Cardiac fibroblast (primary cell): ENCODE measurements at regions not wholly inside any gene's neighbourhood (a gene's known extent, or its start where the extent isn't known, plus 50 kb on each side); places are given as distances from the start of the nearest gene placed in this dataset.
A peak's percentile ranks its signal among the peaks of the same experiment; 100 is the strongest.

Experiments used
- DNase-seq, 2 donors: peaks; one replicate each; pipeline versions ENCODE4 v3.0.0 to v3.0.0-alpha.2; 2010; ENCODE audit warnings: low read depth in 2 of 2
- H3K4me3 ChIP-seq, 2 donors: replicated peaks in 1 of 2; 1 replicate in 1 of 2; 2 replicates in 1 of 2; pipeline ENCODE4 v1.5.1; 2011; ENCODE audit warnings: low read depth in 2 of 2, low read length in 2 of 2, mild to moderate bottlenecking in 2 of 2, moderate library complexity in 1 of 2
- CTCF ChIP-seq: IDR thresholded peaks from one replicate; pipeline ENCODE4 v1.5.1; 2011; ENCODE audit warnings: low read depth, mild to moderate bottlenecking, low read length, inconsistent platforms

- TF ChIP-seq CTCF, result no peak
- no peak for DNase-seq
- no peak overlapping the region for H3K4me3 ChIP-seq
Observed at GRCh38 chr18:56312551-56313335, 325.6 kb downstream of the TXNL1 start.

DNA sequence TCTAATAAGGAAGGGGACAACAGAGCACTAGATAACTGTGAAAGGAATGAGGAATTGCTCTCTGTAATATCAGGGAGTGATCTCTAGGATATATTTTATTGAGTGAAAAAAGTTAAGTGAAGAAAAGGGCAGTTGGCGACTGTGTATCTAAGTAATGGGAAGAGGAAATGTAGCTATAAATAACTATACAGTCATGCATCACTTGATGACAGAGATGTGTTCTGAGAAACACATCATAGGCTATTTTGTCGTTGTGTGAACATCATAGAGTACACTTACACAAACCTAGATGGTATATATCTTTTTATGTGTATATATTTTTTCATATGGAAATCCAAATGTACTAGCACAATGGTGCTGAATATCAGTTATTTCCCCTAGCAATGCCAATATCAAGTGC lies 329.3 kb downstream of the TXNL1 start:
- H3K4me3 ChIP-seq, result no peak overlapping the region
- peak in 1 of 2 donors; percentile 18 for DNase-seq
- TF ChIP-seq CTCF, result no peak

DNA sequence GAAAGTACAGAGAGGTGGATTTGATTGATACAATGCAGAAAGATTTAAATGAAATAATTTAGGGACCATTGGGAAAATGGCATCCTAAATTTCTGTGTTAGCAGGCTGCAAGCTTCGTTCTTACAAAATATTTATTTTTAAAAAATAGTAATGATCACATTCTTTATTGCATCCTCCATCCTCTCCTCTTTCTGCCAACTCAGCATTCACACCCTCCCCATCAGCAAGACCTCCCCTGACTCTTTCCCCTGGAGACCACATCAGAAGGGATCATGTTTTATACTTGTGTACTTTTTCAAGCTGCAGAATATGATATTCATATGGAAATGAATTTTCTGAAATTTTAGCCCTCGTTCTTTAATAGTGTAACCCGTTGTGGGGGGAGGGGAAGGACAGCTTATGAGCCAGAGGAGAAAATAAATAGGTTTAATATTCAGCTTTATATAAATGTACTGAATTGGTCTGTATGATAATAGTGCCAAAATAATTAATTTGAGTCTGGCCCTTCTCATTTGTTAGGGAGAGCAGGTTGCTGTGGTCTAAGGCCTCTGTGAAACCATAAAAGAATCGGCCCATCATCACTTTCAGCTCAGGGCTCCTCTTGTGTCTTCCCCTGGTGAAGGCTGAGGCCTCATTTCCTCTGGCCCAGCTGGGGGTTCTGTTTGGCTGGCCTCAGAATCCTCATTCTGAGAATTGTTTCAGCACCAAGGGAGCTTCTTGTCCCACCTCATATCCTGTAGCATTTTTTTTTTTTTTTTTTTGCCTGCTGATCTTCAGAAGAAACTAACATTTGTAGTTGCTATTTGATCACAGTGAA lies 330.8 kb downstream of the TXNL1 start:
- no peak for DNase-seq
- no peak for TF ChIP-seq CTCF
- H3K4me3 ChIP-seq, result no peak overlapping the region

GRCh38 chr18:56306797-56307196 lies 331.6 kb downstream of the TXNL1 start:
- TF ChIP-seq CTCF, result no peak
- H3K4me3 ChIP-seq, result no peak overlapping the region
- no peak for DNase-seq

DNA sequence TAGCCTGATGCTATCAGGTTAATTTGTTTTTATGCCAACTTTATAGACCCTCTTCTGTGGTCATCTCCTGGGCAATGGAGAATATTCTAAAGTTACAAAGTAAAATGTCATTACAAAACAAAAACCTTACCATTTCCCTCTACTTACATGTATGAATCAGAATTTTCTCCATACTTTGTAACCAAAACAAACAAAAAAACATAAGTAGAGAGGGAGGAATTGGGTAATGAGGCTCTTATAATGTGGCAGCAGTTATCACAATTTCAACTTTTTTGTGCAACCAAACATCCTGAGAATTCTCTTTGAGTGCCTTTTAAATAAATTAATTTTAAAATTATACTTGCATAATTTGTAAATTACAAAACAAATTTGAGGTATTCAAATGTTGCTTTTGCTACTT lies 332.8 kb downstream of the TXNL1 start:
- no peak for TF ChIP-seq CTCF
- peak; percentile 11 to 49 for DNase-seq
- H3K4me3 ChIP-seq, result no peak overlapping the region

- H3K4me3 ChIP-seq, result no peak overlapping the region
- DNase-seq, result no peak
- TF ChIP-seq CTCF, result no peak
Observed at GRCh38 chr18:56302156-56302555, 336.2 kb downstream of the TXNL1 start.
